Stromal cell of bone marrow (primary cell): ENCODE measurements at regions not wholly inside any gene's neighbourhood (a gene's known extent, or its start where the extent isn't known, plus 50 kb on each side); places are given as distances from the start of the nearest gene placed in this dataset.

Source experiments
- DNase-seq: peaks from one replicate; pipeline ENCODE4 v3.0.0-alpha.2; 2012; ENCODE audit warnings: low read depth

DNA sequence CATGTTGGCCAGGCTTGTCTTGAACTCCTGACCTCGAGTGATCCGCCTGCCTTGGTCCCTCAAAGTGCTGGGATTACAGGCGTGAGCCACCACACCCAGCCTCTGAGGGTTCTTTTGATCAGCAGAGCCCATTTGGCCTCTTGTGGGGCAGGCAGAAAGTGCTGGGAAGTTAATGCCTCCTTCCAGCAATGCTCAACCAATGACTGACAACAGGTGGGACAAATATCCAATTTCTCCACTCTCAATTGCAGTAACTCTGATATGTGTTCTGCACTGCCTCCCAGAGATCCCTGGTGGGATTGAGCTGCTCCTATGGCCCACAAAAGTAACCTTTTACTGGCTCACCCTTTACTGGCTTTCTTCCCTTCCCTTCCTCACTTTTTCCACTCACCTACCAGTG lies 79.9 kb upstream of the APC start:
- no peak for DNase-seq

DNA sequence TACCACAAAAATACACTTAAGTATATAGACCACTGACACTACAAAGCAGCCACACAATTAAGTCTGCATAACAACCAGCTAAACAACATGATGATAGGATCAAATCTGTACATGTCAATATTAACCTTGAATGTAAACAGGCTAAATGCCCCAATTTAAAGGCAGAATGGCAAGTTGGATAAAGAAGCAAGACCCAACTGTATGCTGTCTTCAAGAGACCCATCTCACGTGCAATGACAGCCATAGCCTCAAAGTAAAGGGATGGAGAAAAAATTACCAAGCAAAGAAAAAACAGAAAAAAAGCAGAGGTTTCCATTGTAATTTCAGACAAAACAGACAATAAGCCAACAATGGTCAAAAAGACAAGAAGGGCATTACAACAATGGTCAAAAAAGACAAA lies 77.3 kb upstream of the APC start:
- DNase-seq = no peak

DNA sequence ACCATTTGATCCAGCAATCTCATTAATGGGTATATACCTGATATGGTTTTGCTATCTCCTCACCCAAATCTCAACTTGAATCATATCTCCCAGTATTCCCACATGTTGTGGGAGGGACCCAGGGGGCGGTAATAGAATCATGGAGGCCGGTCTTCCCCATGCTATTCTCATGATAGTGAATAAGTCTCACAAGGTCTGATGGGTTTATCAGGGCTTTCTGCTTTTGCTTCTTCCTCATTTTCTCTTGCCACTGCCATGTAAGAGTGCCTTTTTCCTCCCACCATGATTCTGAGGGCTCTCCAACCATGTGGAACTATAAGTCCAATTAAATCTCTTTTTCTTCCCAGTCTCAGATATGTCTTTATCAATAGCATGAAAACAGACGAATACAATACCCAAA lies 74.5 kb upstream of the APC start:
- DNase-seq = no peak

DNA sequence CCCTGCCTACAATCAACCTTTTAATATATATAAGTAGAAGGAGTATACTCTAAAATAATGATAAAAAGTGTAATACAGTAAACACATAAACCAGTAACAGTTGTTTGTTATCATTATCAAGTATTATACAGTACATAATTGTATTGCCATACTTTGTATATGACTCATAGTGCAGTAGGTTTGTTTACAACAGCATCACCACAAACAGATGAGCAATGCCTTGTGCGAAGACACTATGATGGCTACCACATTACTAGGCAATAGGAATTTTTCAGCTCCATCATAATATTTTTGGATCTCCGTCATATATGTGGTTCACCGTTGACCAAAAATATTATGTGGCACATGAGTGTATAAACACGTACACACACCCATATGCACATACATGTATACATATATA lies 69.7 kb upstream of the APC start:
- DNase-seq = no peak

DNA sequence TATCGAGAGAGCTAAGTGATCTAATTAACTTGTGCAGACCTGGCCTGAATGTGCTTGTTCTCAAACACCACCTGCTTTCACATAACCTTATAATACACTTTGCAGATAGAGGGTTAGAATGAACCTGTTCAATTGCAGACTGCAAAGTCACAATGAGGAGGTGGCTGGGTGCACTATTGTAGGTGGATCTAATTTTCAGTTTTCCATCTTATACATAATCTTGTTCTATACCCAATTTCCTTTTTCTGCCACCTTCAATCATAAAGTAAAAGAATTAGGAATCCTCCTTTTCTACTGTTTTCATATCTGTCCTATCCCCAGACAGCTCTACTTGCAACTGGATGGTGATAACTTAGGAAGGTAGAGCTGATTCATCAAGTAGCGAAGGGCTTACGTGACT lies 68.8 kb upstream of the APC start:
- DNase-seq = no peak

DNA sequence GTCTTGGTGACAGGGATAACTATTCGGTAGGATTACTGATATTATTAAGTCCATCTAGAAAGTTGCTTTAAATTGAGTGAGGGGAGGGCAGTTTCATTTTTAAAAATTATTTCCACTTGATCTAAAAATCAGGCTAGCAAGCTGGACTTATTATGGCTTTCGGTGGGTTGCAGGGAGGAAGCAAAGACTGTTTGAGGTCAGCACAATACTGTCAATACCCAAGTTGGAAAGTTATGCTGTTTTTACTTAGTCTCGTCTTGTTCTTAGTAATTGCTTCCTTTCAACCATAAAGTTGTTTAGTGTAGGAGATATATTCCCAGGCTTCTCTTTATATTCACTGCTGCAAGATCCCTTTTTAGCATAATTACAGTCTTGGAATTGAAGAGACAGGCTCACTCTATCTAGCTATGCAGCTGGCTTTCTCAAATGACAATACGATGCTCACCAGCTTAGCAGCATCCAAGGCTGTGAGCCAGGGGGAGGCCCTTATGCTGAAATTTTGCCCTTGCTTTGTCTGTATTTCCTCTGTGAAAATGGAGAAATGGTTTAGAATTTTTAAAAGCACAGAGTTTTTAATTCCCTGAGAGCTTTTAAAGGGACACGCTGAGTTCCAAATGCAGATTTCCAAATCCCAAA lies 68.2 kb upstream of the APC start:
- DNase-seq = no peak

DNA sequence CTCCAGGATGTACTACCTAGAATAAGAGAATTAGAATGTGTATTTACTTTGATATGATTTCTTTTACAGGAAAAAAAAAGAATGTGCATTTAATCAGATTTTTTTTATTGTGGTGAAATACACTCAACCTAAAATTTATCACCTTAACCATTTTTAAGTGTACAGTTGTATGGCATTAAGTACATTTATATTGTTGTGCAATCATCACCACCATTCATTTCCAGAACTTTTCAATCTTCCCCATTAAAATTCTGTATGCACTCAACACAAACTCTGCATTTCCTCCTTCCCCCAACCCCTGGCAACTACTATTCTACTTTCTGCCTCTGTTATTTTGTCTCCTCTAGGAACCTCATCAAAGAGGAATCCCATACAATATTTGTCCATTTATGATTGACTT lies 66.0 kb upstream of the APC start:
- DNase-seq = no peak

DNA sequence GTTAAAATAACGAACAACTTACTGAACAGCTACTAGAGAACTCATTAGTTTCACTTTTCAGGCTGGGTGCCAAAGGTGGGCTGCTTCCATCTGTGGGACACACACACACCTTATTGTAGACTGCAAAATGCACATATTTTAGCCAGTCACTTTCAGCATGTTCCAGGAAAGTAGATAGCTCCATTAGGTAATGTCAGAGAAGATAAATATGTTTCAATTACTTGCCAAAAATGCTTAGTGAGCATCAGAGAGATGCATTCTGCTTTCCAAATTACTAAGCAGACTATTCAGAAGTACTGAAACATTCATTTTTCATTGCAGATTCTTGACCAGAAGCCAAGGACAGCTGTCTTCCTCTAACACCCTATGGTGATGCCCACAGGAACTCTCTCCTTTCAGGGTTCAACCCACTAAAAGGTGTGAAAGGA lies 56.2 kb upstream of the APC start:
- DNase-seq = no peak

DNA sequence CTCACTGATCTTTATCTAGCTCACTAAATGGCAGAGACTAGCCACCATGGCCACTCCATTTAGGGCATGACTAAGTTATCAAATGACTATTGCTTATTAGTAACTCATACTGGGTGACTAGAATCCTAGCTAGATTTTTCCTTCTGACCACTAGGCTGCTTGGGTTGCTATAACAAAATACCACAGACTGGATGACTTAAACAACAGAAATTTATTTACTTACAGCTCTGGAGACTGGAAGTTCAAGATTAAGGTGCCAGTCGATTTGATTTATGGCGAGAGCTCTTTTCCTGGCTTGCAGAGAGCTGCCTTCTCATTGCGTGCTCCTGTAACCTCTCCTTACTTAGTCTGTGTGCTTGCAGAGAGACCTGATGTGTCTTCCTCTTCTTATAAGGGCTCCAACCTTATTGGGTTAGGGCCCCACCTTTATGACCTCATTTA lies 55.0 kb upstream of the APC start:
- DNase-seq = peak; percentile 33

DNA sequence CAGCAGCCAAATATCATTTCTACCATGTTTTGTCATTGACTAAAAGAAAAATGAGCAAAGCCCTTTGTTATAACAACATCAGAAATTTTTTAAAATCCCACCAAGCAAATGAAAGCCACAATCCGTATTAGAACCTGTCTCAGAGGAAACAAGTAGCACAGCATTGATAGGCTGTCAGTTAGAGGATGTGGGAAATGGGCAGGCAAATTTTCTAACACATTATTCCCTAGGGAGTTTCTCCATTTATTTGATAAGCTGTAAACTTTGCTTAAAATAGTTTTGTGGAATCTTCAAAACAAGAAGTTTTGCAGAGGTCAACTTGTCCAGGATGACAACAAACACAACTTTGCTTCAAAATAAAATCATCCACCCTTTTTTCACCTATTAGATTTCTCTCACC lies 53.6 kb upstream of the APC start:
- no peak for DNase-seq

DNA sequence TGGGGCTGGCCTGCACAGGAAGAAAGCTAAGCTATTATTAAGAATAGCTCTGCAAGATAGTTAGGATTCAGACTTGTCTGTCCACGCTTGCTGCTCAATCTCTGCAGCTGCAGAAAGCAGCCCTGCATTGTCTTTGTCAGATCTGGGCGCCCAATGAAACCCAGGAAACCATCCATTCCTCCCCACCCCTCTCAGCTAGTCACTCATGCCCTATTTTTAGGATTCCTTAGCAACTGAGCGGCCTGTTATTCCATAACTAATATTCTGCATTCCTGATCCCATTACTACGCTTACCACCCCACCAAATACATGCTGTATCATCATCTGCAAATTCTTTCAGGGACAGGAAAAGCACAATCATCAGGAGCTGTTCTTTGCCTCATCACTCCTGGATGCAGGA lies 52.9 kb upstream of the APC start:
- peak; percentile 88 for DNase-seq

DNA sequence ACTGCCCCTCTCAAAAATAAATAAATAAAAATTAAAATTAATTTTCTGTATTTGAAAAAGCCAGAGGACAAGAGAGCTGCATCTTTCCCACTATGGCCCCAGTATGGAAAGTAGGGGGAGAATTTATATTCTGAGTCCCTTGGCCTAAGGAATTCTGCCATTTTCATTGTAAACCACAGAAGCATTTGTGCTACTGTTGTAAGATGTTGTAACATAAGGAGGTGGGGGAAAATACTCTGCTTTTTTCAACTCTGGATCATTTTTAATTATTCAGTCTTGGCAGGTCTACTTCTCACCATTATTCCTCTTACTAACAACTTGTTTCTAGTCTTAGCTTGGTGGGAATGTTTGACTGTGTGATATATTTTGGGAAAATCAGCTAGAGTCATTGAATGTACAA lies 52.3 kb upstream of the APC start:
- DNase-seq = no peak

DNA sequence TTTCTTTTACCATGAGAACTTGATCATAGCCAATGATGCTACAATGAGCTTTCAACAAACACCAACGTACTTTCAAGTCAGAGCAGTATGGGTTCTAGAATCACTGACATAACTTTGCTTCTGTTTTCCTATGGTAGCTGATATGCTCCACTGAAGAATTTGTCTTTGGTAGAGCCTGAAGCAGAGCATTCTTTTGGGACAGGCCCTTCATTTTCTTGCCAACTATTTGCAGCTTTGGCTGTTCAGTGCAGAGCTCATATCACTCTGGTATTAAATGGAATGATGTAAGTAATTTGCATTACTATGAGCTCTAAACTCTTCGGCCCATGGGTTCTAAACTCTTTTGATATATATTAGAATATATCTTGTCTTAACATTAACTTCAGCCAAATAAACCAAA lies 51.8 kb upstream of the APC start:
- DNase-seq = peak; percentile 23

DNA sequence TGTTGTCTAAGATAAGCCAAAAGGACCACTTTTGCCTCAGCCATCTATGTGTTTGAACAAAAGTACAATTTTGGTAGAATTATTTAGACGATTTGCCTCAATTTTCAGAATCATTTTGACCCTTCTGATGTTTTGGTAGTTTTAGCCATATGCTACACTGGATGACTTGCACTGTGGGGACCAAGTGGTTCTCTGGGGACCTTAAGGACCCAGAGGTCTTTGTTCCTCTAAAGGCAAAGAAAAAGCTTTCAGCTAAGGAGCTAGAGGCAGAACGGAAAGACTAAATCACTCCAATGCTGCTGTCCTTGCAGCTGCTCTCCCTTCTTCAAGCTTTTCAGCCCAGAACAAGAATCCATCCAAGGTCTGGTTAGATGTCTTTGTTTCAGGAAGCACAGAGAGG lies 51.0 kb upstream of the APC start:
- DNase-seq = no peak

DNA sequence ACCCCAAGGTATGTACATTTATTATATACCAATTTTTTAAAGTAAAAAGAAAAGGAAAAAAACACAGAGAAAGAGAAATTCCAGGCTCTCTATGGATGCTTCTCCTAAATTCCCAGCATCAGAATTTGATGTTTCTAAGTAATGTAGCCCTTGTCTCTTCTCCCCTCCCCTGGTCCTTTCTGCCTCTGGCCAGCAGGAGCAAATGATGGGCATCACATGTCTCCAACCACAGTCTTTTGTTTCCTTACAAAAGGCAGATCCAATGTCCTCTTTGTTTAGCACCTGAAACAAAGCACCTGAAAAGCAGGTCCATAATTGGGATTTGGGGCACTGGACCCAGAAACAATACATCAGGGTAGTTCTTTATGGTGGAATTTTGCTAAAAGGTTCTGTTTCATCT lies 50.4 kb upstream of the APC start:
- DNase-seq = no peak
